Hippocampal formation (tissue), 2 donors: ENCODE measurements at regions not wholly inside any gene's neighbourhood (a gene's known extent, or its start where the extent isn't known, plus 50 kb on each side); places are given as distances from the start of the nearest gene placed in this dataset.
"Not testable (repeated sequence)": the region's sequence is repeated elsewhere in the genome, so short reads cannot be mapped to it uniquely, and the experiment has no call there.

Experiments used
- DNase-seq, 2 donors: peaks; one replicate each; lab custom pipeline; 2025; lab: John Stamatoyannopoulos, UW

GRCh38 chr13:82010780-82011179, 1669.9 kb upstream of the SPRY2 start:
- no peak for DNase-seq

- no peak for DNase-seq
These were observed 1661.8 kb upstream of the SPRY2 start for GRCh38 chr13:82002710-82003109.

- DNase-seq: no peak
These were observed 1654.4 kb upstream of the SPRY2 start for GRCh38 chr13:81995316-81995715.

GRCh38 chr13:81990652-81991051, 1649.7 kb upstream of the SPRY2 start:
- DNase-seq: no peak

- DNase-seq: no peak
These were observed 1647.6 kb upstream of the SPRY2 start for GRCh38 chr13:81988567-81988966.

- no peak for DNase-seq
These were observed 1646.9 kb upstream of the SPRY2 start for GRCh38 chr13:81987677-81988357.

GRCh38 chr13:81987159-81987558, 1646.2 kb upstream of the SPRY2 start:
- no peak for DNase-seq

GRCh38 chr13:81986308-81986707, 1645.4 kb upstream of the SPRY2 start:
- no peak for DNase-seq

- no peak for DNase-seq
These were observed 1616.2 kb upstream of the SPRY2 start for GRCh38 chr13:81957121-81957520.

- peak in 1 of 2 donors; percentile 40 for DNase-seq
These were observed 1589.1 kb upstream of the SPRY2 start for GRCh38 chr13:81929988-81930387.

- DNase-seq: no peak
These were observed 1586.4 kb upstream of the SPRY2 start for GRCh38 chr13:81927347-81927746.

GRCh38 chr13:81917810-81918209, 1576.9 kb upstream of the SPRY2 start:
- no peak for DNase-seq

- no peak for DNase-seq
These were observed 1575.5 kb upstream of the SPRY2 start for GRCh38 chr13:81916461-81916860.

- DNase-seq: no peak
These were observed 1567.0 kb upstream of the SPRY2 start for GRCh38 chr13:81907787-81908372.

- DNase-seq: no peak
These were observed 1547.9 kb upstream of the SPRY2 start for GRCh38 chr13:81888855-81889254.

- DNase-seq: no peak
These were observed 1534.0 kb upstream of the SPRY2 start for GRCh38 chr13:81874681-81875661.

- no peak for DNase-seq
These were observed 1533.3 kb upstream of the SPRY2 start for GRCh38 chr13:81874253-81874652.

- DNase-seq: no peak
These were observed 1531.7 kb upstream of the SPRY2 start for GRCh38 chr13:81872581-81872980.

- DNase-seq: not testable (repeated sequence)
These were observed 1530.9 kb upstream of the SPRY2 start for GRCh38 chr13:81871751-81872325.

- no peak for DNase-seq
These were observed 1507.4 kb upstream of the SPRY2 start for GRCh38 chr13:81848291-81848690.

- DNase-seq: no peak
These were observed 1505.8 kb upstream of the SPRY2 start for GRCh38 chr13:81846771-81847170.

- no peak for DNase-seq
These were observed 1480.3 kb upstream of the SPRY2 start for GRCh38 chr13:81821259-81821658.
